Activated T-cell treated with anti-CD3 and anti-CD28 coated beads, Interleukin-2, amount 50 U/mL, for 72 hours (primary cell): ENCODE measurements at regions not wholly inside any gene's neighbourhood (a gene's known extent, or its start where the extent isn't known, plus 50 kb on each side); places are given as distances from the start of the nearest gene placed in this dataset.

Experiments
- ATAC-seq, 2 donors: fragments of 150-1000 bp; cut with Tn5 transposase; replicated peaks in 1 of 2; 2 replicates each; pipeline ENCODE4 v1.10.0; 2021; ENCODE audit warnings: moderate library complexity in 2 of 2, mild to moderate bottlenecking in 1 of 2
- DNase-seq, 2 donors: peaks; one replicate each; pipeline ENCODE4 v3.0.0; 2021 to 2022; ENCODE audit warnings: mixed read lengths in 1 of 2
- H3K27ac Mint-ChIP-seq: one replicate; pipeline ENCODE4 v1.8.0; 2022; ENCODE audit warnings: mild to moderate bottlenecking, moderate library complexity, mixed read lengths
- H3K27me3 Mint-ChIP-seq: one replicate; pipeline ENCODE4 v1.8.0; 2022; ENCODE audit warnings: low read depth, mixed read lengths
- H3K36me3 Mint-ChIP-seq, 2 donors: one replicate each; pipeline ENCODE4 v1.8.0; 2022; ENCODE audit warnings: mixed read lengths in 2 of 2, mild to moderate bottlenecking in 1 of 2; ENCODE audit not compliant: insufficient read depth in 2 of 2
- H3K4me1 Mint-ChIP-seq: one replicate; pipeline ENCODE4 v1.8.0; 2022; ENCODE audit warnings: low read depth, mixed read lengths
- H3K4me3 Mint-ChIP-seq, 2 donors: one replicate each; pipeline ENCODE4 v1.8.0; 2022; ENCODE audit warnings: mild to moderate bottlenecking in 2 of 2, mixed read lengths in 2 of 2, moderate library complexity in 2 of 2
- H3K9me3 Mint-ChIP-seq, 2 donors: one replicate each; pipeline ENCODE4 v1.8.0; 2022; ENCODE audit warnings: mixed read lengths in 2 of 2

DNA sequence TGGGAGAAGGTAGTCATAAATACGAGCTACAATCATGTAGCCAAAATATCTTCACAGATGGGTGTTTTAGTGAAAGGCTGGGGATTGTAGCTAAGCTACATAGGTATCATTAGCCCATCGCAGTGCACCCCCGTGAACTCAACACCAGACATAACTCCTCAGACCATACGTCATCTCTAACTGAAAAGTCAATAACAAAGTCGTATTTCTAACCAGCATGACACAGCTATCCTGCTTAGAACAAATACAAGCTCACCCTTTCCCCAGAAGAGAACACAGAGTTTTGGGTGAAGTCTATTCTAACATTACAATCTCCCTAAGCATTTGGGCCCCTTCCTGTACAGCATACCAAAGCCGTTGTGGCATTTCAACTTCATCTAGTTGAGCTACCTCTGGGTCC is 636.6 kb upstream of the DPP6 start:
- peaks cover 6% of the 10 kb centered on the region in 2 donors for H3K36me3 Mint-ChIP-seq
- H3K4me3 Mint-ChIP-seq: no peak overlapping the region
- H3K27me3 Mint-ChIP-seq: no peaks in the 10 kb centered on the region
- DNase-seq (no peak), ATAC-seq (no peak)
- H3K4me1 Mint-ChIP-seq: no peaks in the 10 kb centered on the region
- H3K9me3 Mint-ChIP-seq: peaks cover 8 to 13% of the 10 kb centered on the region in 2 donors
- H3K27ac Mint-ChIP-seq: no peak overlapping the region

DNA sequence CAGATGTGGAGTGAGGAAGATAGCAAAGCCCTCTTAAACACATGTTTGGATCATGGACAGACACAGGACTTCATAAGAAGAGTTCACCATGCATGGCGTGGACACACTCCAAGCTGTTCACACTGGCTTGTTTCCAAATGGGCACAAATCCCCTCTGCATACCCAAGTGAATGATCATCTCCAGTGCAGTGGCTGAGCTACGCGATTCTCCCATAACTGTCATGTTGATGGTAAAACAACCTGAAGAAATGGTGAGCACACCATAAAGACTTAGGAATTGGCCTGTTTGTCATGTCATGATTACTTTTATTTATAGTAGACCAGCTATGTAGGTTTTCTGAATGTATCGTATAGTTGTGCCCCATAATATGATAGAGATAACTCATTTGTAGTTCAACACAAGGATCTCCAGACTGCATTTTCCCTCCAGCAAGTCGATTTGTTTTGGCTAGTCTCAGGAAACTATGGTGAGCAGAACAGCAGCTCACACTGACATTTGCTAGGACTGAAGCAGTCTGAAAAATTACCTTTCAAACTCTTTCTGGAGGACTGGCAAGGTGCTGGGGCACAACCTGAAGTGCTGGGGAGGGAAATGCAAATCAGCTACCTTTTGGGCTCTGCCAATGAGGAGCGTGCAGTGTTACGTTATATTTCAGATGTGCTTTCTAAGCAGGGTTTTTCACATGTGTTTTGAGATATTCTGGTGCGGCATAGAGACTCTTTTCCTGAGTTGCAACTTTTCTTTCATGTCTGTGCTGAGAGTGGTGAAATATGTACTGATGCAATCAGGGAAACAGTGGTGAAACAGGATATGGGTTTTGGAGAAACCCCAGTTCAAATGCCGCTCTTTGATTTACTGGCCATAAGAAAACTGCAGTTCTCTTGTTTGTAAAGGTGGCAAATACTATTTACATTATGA is 629.6 kb upstream of the DPP6 start:
- H3K4me3 Mint-ChIP-seq: no peak overlapping the region
- H3K27me3 Mint-ChIP-seq: no peaks in the 10 kb centered on the region
- no peaks in the 10 kb centered on the region for H3K36me3 Mint-ChIP-seq
- H3K9me3 Mint-ChIP-seq: peaks cover 0 to 2% of the 10 kb centered on the region in 2 donors
- H3K27ac Mint-ChIP-seq: peak overlapping the region; percentile 34
- H3K4me1 Mint-ChIP-seq: no peaks in the 10 kb centered on the region
- no peak for ATAC-seq
- no peak for DNase-seq

DNA sequence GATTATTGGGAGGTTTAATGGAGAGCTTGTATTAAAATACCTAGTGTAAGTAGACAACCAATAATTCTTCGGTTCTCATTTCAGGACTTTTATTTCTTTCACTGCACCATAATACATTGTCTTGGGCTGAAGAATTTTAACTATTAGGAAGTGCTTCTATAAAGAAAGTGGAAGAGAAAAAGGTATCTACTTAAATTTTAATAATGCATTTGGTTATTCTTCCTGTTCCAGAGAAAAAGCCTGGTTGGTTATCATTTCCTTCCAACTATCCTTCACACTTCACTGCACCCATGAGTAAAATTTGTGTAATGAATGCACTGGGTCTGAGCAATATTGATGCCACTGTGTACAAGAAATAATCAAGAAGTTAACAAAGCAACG is 629.0 kb upstream of the DPP6 start:
- peaks cover 0 to 2% of the 10 kb centered on the region in 2 donors for H3K9me3 Mint-ChIP-seq
- H3K4me1 Mint-ChIP-seq: no peaks in the 10 kb centered on the region
- H3K4me3 Mint-ChIP-seq: no peak overlapping the region
- peak overlapping the region; percentile 34 for H3K27ac Mint-ChIP-seq
- DNase-seq (no peak), ATAC-seq (no peak)
- H3K36me3 Mint-ChIP-seq: no peaks in the 10 kb centered on the region
- H3K27me3 Mint-ChIP-seq: no peaks in the 10 kb centered on the region

DNA sequence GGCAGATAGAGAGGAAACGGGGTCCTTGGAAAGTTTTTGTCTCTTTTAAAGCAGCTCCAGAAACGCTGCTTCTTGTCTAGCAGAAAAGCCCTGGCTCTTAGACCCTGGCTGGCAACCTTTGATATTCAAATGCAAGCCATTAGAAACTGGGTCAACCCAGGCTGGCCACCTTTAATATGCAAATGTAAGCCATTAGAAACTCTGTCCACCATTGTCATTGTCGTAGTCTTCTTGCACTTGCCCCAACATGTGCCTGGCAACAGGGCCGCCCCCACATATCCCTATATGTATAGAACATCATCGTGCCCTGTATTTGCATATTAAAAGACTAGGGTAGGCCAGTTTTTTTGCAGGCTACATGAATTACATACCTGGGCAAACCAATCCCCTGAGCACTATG is 621.3 kb upstream of the DPP6 start:
- Mint-ChIP-seq H3K4me3 (no peak overlapping the region), H3K27me3 (no peaks in the 10 kb centered on the region), H3K9me3 (peaks cover 5 to 7% of the 10 kb centered on the region in 2 donors), H3K4me1 (no peaks in the 10 kb centered on the region), H3K27ac (no peak overlapping the region), H3K36me3 (peaks cover 0 to 2% of the 10 kb centered on the region in 2 donors)
- no peak for DNase-seq
- no peak for ATAC-seq

DNA sequence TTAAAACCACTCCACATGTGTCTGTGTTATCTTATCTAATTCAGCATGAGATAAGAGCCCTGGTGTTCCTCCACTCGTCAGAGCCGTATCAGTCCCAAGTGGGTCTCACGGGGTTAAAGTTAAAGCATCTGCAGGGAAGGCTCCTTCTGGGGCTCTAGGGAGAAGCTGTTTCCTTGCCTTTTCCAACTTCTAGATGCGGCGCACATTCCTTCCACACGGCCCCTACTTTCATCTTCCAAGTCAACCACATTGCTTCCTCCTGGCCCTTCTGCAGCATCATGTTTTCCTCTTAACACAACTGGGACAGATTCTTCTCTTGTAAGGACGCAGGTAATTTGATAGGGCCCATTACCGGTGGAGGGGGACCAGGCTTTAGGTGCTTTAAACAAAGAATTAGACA is 620.1 kb upstream of the DPP6 start:
- Mint-ChIP-seq H3K4me1 (no peaks in the 10 kb centered on the region), H3K27ac (no peak overlapping the region), H3K36me3 (peaks cover 0 to 2% of the 10 kb centered on the region in 2 donors), H3K27me3 (no peaks in the 10 kb centered on the region), H3K9me3 (peaks cover 9% of the 10 kb centered on the region in 2 donors), H3K4me3 (no peak overlapping the region)
- ATAC-seq (no peak), DNase-seq (no peak)

DNA sequence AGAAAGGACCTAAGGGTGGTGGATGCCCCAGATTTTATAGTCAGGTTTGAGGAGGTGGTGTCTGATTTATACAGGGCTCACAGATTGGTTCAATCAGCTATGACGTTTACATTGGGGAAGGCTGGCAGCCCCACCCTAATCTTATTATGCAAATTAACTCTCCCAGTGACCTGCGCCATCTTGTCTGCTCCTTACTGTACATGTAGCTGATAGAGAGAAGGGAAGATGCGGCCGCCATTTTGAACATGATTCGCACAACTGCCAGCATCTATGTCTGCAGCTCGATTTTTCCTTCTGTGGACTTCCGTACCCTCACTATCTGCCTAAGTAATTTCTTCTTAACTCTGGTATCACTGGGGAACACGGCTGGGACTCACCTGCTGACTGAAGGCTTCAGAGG is 619.0 kb upstream of the DPP6 start:
- no peak for ATAC-seq
- DNase-seq: no peak
- peaks cover 9 to 13% of the 10 kb centered on the region in 2 donors for H3K9me3 Mint-ChIP-seq
- H3K36me3 Mint-ChIP-seq: peaks cover 0 to 2% of the 10 kb centered on the region in 2 donors
- H3K4me3 Mint-ChIP-seq: no peak overlapping the region
- H3K27ac Mint-ChIP-seq: no peak overlapping the region
- H3K4me1 Mint-ChIP-seq: no peaks in the 10 kb centered on the region
- H3K27me3 Mint-ChIP-seq: no peaks in the 10 kb centered on the region

DNA sequence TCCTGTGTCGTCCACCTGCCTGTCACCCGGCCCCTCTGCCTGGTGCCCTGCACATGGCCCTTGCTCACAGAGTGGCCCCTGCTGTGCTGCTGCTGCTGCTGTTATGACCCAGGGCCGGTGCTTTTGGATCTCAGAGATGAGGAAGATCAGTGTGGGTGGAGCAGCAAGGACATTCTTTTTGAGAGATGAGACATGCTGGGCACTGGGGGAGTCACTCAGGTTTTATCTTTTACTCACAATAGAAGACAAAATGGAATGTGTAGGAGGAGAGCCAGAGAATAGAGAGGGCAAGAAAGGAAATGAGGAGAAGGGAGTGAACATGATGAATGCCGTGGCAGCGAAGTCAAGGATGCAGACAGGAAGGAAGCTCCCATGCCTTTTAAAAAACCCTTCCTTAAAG is 611.5 kb upstream of the DPP6 start:
- ATAC-seq: no peak
- H3K9me3 Mint-ChIP-seq: peaks cover 2 to 10% of the 10 kb centered on the region in 2 donors
- no peak overlapping the region for H3K27ac Mint-ChIP-seq
- DNase-seq: no peak
- no peaks in the 10 kb centered on the region for H3K27me3 Mint-ChIP-seq
- no peaks in the 10 kb centered on the region for H3K36me3 Mint-ChIP-seq
- H3K4me1 Mint-ChIP-seq: no peaks in the 10 kb centered on the region
- H3K4me3 Mint-ChIP-seq: no peak overlapping the region

DNA sequence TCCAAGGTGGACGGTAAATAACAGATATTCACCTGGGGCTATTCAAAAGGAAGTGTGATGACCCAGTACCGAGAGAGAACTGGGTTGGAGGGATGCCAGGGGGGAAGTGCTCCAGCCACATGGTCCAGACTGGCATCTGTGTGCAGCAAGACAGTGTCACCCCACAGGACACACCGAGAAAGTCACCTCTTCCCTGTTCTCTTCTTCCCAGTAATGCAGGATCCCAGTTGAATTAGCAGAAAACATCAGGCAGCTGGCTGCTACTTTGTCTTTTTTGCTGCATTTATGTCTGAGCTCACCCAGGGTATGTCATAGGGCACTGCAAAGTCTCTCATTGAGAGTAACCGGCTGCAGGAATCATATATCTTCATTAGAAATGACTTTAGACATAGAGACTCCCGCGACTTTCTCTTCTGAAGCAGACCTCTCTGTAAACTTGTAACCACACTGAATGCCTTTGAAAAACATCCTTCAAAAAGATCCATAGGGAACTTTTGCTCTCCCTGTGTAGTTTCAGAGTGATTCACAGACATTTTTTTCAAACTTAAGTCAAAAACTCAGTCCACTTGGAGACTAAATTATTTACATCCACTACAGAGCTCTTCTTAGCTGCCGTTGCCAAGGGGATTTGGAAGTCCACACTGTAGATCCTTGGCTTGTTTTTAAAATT is 609.0 kb upstream of the DPP6 start:
- ATAC-seq (no peak), DNase-seq (no peak)
- no peak overlapping the region for H3K27ac Mint-ChIP-seq
- peaks cover 0 to 2% of the 10 kb centered on the region in 2 donors for H3K9me3 Mint-ChIP-seq
- H3K4me3 Mint-ChIP-seq: no peak overlapping the region
- no peaks in the 10 kb centered on the region for H3K4me1 Mint-ChIP-seq
- no peaks in the 10 kb centered on the region for H3K36me3 Mint-ChIP-seq
- no peaks in the 10 kb centered on the region for H3K27me3 Mint-ChIP-seq

DNA sequence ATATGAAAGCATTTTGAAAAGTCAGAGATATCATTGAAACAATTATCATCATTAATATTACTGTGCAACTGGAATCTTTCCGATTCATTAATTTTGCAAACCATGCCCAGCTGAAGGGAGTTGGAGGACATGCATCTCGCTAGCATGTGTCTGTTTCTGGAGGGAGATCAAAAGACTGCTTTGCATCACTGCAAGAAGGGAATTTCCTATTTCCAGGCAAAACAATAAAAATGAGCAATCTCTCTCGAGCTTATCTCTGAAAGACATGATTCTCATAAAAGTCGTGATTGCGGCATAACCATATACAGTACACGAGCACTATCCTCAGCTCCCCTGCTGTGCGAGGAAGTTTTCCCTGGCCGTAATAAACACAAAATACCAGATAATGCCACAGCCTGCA is 607.6 kb upstream of the DPP6 start:
- H3K27ac Mint-ChIP-seq: no peak overlapping the region
- no peak overlapping the region for H3K4me3 Mint-ChIP-seq

DNA sequence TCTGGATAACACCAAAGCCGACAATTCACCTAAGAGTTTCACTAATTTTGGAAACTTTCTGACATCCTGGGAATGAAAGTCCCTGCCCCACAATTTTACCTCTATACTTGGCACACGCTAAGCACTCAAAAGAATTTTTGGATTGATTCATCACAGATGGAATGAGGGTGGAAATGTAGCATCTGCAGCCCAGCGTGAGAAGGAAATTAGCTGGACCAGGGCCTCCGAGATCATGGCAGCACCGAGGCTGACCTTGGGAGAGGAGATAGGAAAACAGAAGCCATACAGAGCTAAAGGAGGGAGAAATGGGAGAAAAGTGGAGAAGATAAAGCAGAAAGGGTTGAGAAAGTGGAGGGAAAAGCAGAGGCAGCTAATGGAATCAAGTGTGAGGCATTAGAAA is 606.6 kb upstream of the DPP6 start:
- no peaks in the 10 kb centered on the region for H3K4me1 Mint-ChIP-seq
- ATAC-seq: no peak

More for the DNA sequence above, 607.6 kb upstream of the DPP6 start:
- Mint-ChIP-seq H3K4me1 (no peaks in the 10 kb centered on the region), H3K9me3 (no peaks in the 10 kb centered on the region), H3K27me3 (no peaks in the 10 kb centered on the region), H3K36me3 (no peaks in the 10 kb centered on the region)
- ATAC-seq: no peak
- DNase-seq: no peak

DNA sequence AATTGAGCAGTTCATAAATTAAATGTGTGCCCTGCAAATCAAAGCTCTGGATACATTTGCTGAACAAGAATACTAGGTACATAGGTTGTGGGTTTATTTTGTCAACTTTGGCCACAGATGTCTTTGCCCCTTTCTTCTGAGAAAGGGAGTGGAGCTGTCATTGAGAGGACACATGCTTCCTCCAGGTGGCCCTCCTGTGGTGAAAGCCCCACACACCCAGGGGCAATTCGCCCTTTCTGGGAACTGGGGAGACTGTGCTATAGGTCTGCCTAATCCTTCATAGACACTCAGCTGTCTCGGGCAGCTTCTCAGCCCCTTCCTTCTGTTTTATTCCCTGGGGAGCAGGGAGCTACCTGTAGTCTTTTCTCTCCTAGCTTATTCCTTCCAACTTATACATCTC is 605.7 kb upstream of the DPP6 start:
- ATAC-seq (no peak), DNase-seq (no peak)
- Mint-ChIP-seq H3K27ac (no peak overlapping the region), H3K9me3 (peaks cover 5% of the 10 kb centered on the region in 2 donors), H3K27me3 (no peaks in the 10 kb centered on the region), H3K4me1 (no peaks in the 10 kb centered on the region), H3K4me3 (no peak overlapping the region), H3K36me3 (no peaks in the 10 kb centered on the region)

More for the DNA sequence above, 606.6 kb upstream of the DPP6 start:
- no peak for DNase-seq
- Mint-ChIP-seq H3K9me3 (peaks cover 0 to 2% of the 10 kb centered on the region in 2 donors), H3K27me3 (no peaks in the 10 kb centered on the region), H3K4me3 (no peak overlapping the region), H3K36me3 (no peaks in the 10 kb centered on the region), H3K27ac (no peak overlapping the region)

DNA sequence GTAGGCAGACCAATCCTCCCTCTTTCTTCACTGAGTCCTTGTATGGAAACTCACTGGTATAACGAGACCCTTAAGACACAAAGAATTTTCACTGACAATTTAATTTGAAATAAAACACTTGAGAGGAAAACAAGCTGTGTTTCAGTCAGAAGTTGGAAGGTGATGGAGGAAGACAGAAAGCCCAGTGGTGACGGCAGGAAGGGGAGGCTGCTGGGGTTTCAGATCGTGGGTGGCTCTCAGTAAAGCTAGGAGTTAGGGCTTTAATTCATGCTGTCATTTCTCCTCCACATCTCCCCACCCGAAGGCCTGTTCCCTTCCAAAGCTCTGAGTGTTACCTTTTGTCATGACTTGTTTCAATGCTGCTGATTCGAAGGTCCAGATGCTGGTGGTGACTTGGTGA is 605.2 kb upstream of the DPP6 start:
- no peaks in the 10 kb centered on the region for H3K27me3 Mint-ChIP-seq
- H3K4me1 Mint-ChIP-seq: no peaks in the 10 kb centered on the region
- peaks cover 5 to 9% of the 10 kb centered on the region in 2 donors for H3K9me3 Mint-ChIP-seq
- DNase-seq (no peak), ATAC-seq (no peak)
- H3K27ac Mint-ChIP-seq: no peak overlapping the region
- H3K36me3 Mint-ChIP-seq: no peaks in the 10 kb centered on the region
- H3K4me3 Mint-ChIP-seq: no peak overlapping the region

DNA sequence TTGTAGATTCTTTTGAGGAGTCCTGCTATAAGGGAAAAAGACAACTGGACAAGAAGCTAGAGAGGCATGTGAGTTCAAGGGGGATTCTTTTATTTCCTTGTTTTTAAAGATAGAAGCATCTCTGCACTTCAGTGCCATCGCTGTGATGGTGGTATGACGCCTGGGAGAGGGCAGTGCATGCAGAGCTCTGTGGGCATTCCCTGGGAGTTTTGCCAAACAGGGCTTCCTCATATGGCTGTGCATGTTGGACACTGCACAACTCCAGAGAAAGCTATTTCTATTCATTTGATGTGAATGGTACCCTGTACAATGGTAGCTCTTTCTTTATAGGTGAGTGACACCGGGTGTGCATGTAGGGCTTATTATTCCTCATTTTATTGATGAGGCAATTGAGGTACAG is 599.5 kb upstream of the DPP6 start:
- Mint-ChIP-seq H3K9me3 (peaks cover 5 to 17% of the 10 kb centered on the region in 2 donors), H3K4me3 (no peak overlapping the region), H3K36me3 (no peaks in the 10 kb centered on the region), H3K27me3 (no peaks in the 10 kb centered on the region), H3K27ac (no peak overlapping the region), H3K4me1 (no peaks in the 10 kb centered on the region)
- DNase-seq (no peak), ATAC-seq (no peak)
